B cell (primary cell): ENCODE measurements at regions not wholly inside any gene's neighbourhood (a gene's known extent, or its start where the extent isn't known, plus 50 kb on each side); places are given as distances from the start of the nearest gene placed in this dataset.

Experiments
- ATAC-seq: fragments of 200-7000 bp; cut with Tn5 transposase; one replicate; pipeline ENCODE4 v1.10.0; 2021; ENCODE audit warnings: low read depth, mild to moderate bottlenecking, moderate number of reproducible peaks, moderate library complexity
- CTCF ChIA-PET: fragments of 350-600 bp; sonication (Branson Sonifier 250); formaldehyde crosslinking; loops from one replicate; lab custom pipeline; 2021; ENCODE audit warnings: antibody characterized with exemption, inconsistent platforms; lab: Charles Lee
- POLR2A ChIA-PET: fragments of 350-600 bp; sonication (Branson Sonifier 250); formaldehyde crosslinking; loops from one replicate; lab custom pipeline; 2021; ENCODE audit warnings: antibody characterized with exemption; lab: Charles Lee
- DNase-seq: peaks from one replicate; pipeline ENCODE4 v3.0.0; 2013
- H2AFZ ChIP-seq: 2 replicates; pipeline ENCODE4 v1.6.1; 2012; ENCODE audit warnings: mild to moderate bottlenecking, low read depth, low read length; ENCODE audit not compliant: insufficient read depth, poor library complexity, severe bottlenecking
- H3K27ac ChIP-seq, 2 donors: 1 replicate in 1 of 2; 2 replicates in 1 of 2; pipeline ENCODE4 v1.5.1; 2012 to 2013; ENCODE audit warnings: low read length in 2 of 2, mild to moderate bottlenecking in 2 of 2, moderate library complexity in 1 of 2
- H3K27me3 ChIP-seq, 4 experiments: fragments of 200-600 bp in 1 of 4; sonication (generic) in 1 of 4; replicated peaks in 1 of 4; 1 replicate in 2 of 4; 2 replicates in 2 of 4; pipeline versions ENCODE4 v1.6.1 to v1.7.0; 2013 to 2016; ENCODE audit warnings: low read length in 3 of 4, mild to moderate bottlenecking in 2 of 4, mixed read lengths in 1 of 4, moderate library complexity in 1 of 4; ENCODE audit not compliant: insufficient read depth in 4 of 4, control insufficient read depth in 3 of 4; ENCODE audit errors: control extremely low read depth in 1 of 4
- H3K36me3 ChIP-seq, 2 experiments: replicated peaks in 1 of 2; 1 replicate in 1 of 2; 2 replicates in 1 of 2; pipeline versions ENCODE4 v1.6.1 to v1.7.1; 2013; ENCODE audit warnings: low read length in 1 of 2; ENCODE audit not compliant: insufficient read depth in 2 of 2, control insufficient read depth in 1 of 2; ENCODE audit errors: control extremely low read depth in 1 of 2, extremely low read depth in 1 of 2
- H3K4me1 ChIP-seq, 2 donors: fragments of 200-600 bp in 1 of 2; sonication (generic) in 1 of 2; 1 replicate in 1 of 2; 2 replicates in 1 of 2; pipeline versions ENCODE4 v1.5.1 to v1.6.1; 2013 to 2017; ENCODE audit warnings: low read length in 2 of 2; ENCODE audit not compliant: control insufficient read depth in 2 of 2, insufficient read depth in 2 of 2
- H3K4me2 ChIP-seq: replicated peaks from 2 replicates; pipeline ENCODE3; 2012; ENCODE audit warnings: mild to moderate bottlenecking, low read depth, low read length; ENCODE audit not compliant: poor library complexity, severe bottlenecking
- H3K4me3 ChIP-seq, 5 experiments: fragments of 200-600 bp in 1 of 5; sonication (generic) in 1 of 5; 1 replicate in 3 of 5; 2 replicates in 2 of 5; pipeline versions ENCODE4 v1.5.1 to v1.7.0; 2011 to 2016; ENCODE audit warnings: low read length in 4 of 5, mild to moderate bottlenecking in 4 of 5, low read depth in 2 of 5, control low read depth in 1 of 5, moderate library complexity in 1 of 5; ENCODE audit not compliant: insufficient read depth in 1 of 5; ENCODE audit errors: control extremely low read depth in 1 of 5, extremely low read depth in 1 of 5
- H3K79me2 ChIP-seq: fragments of 200-600 bp; sonication (generic); one replicate; pipeline ENCODE4 v1.6.0; 2016; ENCODE audit warnings: low read length; ENCODE audit not compliant: control insufficient read depth, insufficient read depth
- H3K9ac ChIP-seq: fragments of 200-600 bp; sonication (generic); 2 replicates; pipeline ENCODE4 v1.6.1; 2017; ENCODE audit warnings: mild to moderate bottlenecking, low read length, moderate library complexity
- H3K9me3 ChIP-seq, 3 donors: one replicate each; pipeline versions ENCODE4 v1.6.1 to v1.7.1; 2013; ENCODE audit warnings: low read length in 2 of 3; ENCODE audit not compliant: control insufficient read depth in 2 of 3, insufficient read depth in 1 of 3; ENCODE audit errors: control extremely low read depth in 1 of 3
- H4K20me1 ChIP-seq: 2 replicates; pipeline ENCODE4 v1.6.0; 2012; ENCODE audit warnings: mild to moderate bottlenecking, low read length; ENCODE audit not compliant: insufficient read depth, control insufficient read depth, poor library complexity, severe bottlenecking
- H3K27ac Mint-ChIP-seq: one replicate; pipeline ENCODE4 v1.8.0; 2021; ENCODE audit warnings: mixed read lengths
- H3K27me3 Mint-ChIP-seq: one replicate; pipeline ENCODE4 v1.8.0; 2021; ENCODE audit warnings: mixed read lengths
- H3K4me1 Mint-ChIP-seq: one replicate; pipeline ENCODE4 v1.8.0; 2021; ENCODE audit warnings: mixed read lengths
- H3K4me3 Mint-ChIP-seq: one replicate; pipeline ENCODE4 v1.8.0; 2021; ENCODE audit warnings: mixed read lengths
- H3K9me3 Mint-ChIP-seq: one replicate; pipeline ENCODE4 v1.8.0; 2022; ENCODE audit warnings: mixed read lengths; ENCODE audit not compliant: insufficient read depth
- EZH2 ChIP-seq: IDR thresholded peaks from 2 replicates; pipeline ENCODE4 v1.6.1; 2012; ENCODE audit warnings: borderline replicate concordance, low read depth, mild to moderate bottlenecking, moderate library complexity, low read length; ENCODE audit not compliant: insufficient read depth, poor library complexity, severe bottlenecking
- WGBS: methylation state at CpG from one replicate; pipeline ENCODE4 v1.1.5; 2013; ENCODE audit warnings: missing lambda C conversion rate; ENCODE audit not compliant: insufficient coverage; 5-methylcytosine and 5-hydroxymethylcytosine counted together
- intact Hi-C: fragments of 100-400 bp; cut with micrococcal nuclease; formaldehyde crosslinking; loops from one replicate; pipeline ENCODE4 v1.10.0; 2022
- TF ChIP-seq, protein P1 (sequence below): fragments of 200-600 bp; IDR thresholded peaks from one replicate; pipeline ENCODE4 v1.8.0; 2022; ENCODE audit warnings: antibody characterized with exemption, mild to moderate bottlenecking

DNA sequence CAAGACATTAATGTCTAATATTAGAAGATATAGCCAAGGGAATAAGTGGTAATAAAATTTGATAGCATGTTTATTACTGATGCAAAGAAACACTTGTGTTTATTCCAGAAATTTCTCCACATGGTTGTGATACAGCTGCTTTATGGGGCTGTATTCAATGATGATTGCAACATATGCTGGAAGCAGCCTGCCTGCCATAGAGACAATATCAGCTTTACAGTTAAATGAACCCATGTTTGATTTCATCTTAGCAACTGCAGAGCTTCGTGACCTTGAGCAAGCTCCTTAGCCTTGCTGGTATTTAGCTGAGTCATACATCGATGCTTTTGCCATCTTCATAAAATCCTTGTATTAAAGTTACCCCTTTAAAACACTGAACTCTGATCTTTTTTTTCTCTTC is 168.1 kb upstream of the STAC start:
- Histone ChIP-seq H3K9ac (no peak overlapping the region), H2AFZ (no peak overlapping the region), H3K27me3 (no peaks in the 10 kb centered on the region), H3K4me2 (no peak overlapping the region), H3K4me3 (no peak overlapping the region), H3K79me2 (no peaks in the 10 kb centered on the region), H3K36me3 (no peaks in the 10 kb centered on the region), H3K27ac (no peak overlapping the region), H3K9me3 (no peaks in the 10 kb centered on the region), H4K20me1 (no peaks in the 10 kb centered on the region), H3K4me1 (no peaks in the 10 kb centered on the region)
- Mint-ChIP-seq H3K4me3 (no peak overlapping the region), H3K4me1 (no peaks in the 10 kb centered on the region), H3K27ac (no peak overlapping the region), H3K9me3 (no peaks in the 10 kb centered on the region), H3K27me3 (no peaks in the 10 kb centered on the region)
- TF ChIP-seq, protein P1, sequence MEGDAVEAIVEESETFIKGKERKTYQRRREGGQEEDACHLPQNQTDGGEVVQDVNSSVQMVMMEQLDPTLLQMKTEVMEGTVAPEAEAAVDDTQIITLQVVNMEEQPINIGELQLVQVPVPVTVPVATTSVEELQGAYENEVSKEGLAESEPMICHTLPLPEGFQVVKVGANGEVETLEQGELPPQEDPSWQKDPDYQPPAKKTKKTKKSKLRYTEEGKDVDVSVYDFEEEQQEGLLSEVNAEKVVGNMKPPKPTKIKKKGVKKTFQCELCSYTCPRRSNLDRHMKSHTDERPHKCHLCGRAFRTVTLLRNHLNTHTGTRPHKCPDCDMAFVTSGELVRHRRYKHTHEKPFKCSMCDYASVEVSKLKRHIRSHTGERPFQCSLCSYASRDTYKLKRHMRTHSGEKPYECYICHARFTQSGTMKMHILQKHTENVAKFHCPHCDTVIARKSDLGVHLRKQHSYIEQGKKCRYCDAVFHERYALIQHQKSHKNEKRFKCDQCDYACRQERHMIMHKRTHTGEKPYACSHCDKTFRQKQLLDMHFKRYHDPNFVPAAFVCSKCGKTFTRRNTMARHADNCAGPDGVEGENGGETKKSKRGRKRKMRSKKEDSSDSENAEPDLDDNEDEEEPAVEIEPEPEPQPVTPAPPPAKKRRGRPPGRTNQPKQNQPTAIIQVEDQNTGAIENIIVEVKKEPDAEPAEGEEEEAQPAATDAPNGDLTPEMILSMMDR, result no peak
- no peak for TF ChIP-seq EZH2
- ATAC-seq (no peak), DNase-seq (no peak)
- ChIA-PET POLR2A (no interaction called here), CTCF (no interaction called here)
- 100% methylated on average over 1 of the region's 2 CpGs for WGBS
- intact Hi-C loops, result no loop called here

DNA sequence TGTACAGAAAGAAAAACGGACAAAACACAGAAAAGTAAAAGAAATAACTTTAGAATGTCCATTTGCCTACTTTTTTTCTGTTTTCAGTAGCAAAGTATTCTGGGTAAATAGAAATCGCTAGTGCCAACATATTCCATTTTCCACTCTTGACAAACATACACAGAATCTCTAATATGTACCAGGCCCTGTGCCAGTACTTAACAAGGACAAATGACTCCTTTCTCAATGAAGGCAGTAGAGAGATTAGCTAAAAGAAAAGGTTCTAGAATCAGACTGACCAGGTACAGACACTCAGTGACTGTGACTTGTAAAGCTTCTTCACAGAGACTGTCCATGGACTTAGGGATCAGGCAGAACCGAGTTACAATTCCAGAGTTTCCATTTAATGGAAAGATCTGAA is 165.8 kb upstream of the STAC start:
- no peak overlapping the region for H2AFZ ChIP-seq
- no peak overlapping the region for H3K4me2 ChIP-seq
- POLR2A ChIA-PET, result no interaction called here
- no peaks in the 10 kb centered on the region for H3K27me3 ChIP-seq
- H3K9ac ChIP-seq, result no peak overlapping the region
- H3K27ac ChIP-seq, result no peak overlapping the region
- no peaks in the 10 kb centered on the region for H3K9me3 ChIP-seq
- intact Hi-C loops, result no loop called here
- Mint-ChIP-seq H3K4me3 (no peak overlapping the region), H3K4me1 (no peaks in the 10 kb centered on the region), H3K27ac (no peak overlapping the region), H3K27me3 (no peaks in the 10 kb centered on the region), H3K9me3 (no peaks in the 10 kb centered on the region)
- no peaks in the 10 kb centered on the region for H3K4me1 ChIP-seq
- H3K79me2 ChIP-seq, result no peaks in the 10 kb centered on the region
- ATAC-seq (no peak), DNase-seq (no peak)
- WGBS, result no CpG with 5 or more reads among the region's 3 CpGs
- CTCF ChIA-PET, result no interaction called here
- no peaks in the 10 kb centered on the region for H4K20me1 ChIP-seq
- H3K36me3 ChIP-seq, result no peaks in the 10 kb centered on the region
- no peak overlapping the region for H3K4me3 ChIP-seq
- no peak for TF ChIP-seq EZH2
- TF ChIP-seq, protein P1, result no peak
